ENCODE measurements at regions not wholly inside any gene's neighbourhood (a gene's known extent, or its start where the extent isn't known, plus 50 kb on each side); places are given as distances from the start of the nearest gene placed in this dataset.
"Not testable (repeated sequence)": the region's sequence is repeated elsewhere in the genome, so short reads cannot be mapped to it uniquely, and the experiment has no call there.

DNA sequence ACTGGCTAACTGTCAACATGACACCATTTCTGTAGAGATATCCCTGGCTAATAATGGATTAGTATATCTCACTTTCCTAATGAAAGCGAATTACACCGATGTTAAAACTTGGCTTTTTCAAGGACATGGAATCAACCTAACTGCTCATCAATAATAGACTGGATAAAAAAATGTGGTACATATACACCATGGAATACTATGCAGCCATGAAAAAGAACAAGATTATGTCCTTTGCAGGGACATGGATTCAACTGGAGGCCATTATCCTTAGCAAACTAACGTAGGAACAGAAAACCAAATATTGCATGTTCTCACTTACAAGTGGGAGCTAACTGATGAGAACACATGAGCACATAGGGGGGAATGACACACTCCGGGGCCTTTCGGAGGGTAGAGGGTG is 62.6 kb downstream of the ZIC1 start:
- DNase-seq (ENCODE audit: low read depth in 1 of 2, low spot score in 1 of 2), result no peak

GRCh38 chr3:147472846-147473245 is 63.7 kb downstream of the ZIC1 start:
- no peak for DNase-seq (ENCODE audit: low read depth in 1 of 2, low spot score in 1 of 2)

DNA sequence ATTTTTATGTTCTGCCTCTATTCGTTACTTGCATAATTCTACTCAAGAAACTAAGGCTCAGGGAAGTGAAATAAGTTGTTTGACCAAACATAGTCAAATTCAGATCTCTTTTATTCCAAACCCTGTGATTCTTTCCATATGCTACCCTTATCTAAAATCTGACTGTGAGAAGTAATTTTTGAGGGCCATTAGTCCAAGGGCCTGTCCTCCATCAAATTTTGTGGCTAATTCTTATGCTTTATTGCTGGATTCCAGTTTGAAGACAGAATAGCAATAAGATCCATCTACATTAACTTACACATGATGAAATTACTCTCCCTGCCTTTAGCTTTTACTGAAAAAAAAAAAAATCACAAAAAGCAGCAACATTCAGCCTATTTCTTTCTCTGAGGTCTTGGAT is 74.0 kb downstream of the ZIC1 start:
- no peak for DNase-seq (ENCODE audit: low read depth in 1 of 2, low spot score in 1 of 2)

DNA sequence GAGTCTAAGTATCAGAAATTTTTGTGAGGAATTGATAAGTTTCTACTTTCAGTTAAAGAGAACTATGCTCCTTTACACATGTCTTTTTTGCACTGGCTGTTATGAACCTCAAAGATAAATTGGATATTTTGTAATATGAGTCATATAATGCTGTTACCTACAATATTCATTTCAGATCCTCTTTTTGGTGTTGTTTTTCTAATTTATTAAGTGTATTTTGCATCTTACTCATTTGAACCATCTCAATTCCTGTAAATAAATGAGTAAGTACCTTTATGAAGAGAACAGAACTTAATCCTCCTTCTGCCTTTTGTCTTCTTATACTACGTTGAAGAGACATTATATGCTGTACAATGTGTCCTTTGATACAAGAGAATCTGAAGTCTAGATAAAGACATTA is 74.4 kb downstream of the ZIC1 start:
- DNase-seq (ENCODE audit: low read depth in 1 of 2, low spot score in 1 of 2), result no peak

DNA sequence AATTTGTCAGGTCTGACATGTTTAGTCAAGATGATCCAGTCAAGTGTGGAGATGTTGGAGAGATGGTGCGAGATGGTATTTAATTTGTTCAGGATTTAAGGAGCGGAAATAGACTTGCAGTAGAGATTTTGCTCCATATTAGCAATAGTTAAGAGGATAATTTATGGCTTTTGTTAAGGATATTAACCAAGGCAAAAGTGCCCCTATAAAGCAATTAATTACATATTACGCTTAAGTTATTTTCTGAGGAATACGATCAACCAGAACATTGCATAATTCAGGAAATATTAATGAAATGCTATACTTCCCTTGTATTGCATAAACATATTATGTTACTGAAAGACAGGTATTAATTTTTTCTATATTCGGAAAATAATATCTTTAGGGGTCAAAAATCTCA is 83.9 kb downstream of the ZIC1 start:
- no peak for DNase-seq (ENCODE audit: low read depth in 1 of 2, low spot score in 1 of 2)

- no peak for DNase-seq (ENCODE audit: low read depth in 1 of 2, low spot score in 1 of 2)
Measured at GRCh38 chr3:147493666-147494065, 84.5 kb downstream of the ZIC1 start.

- DNase-seq (ENCODE audit: low read depth in 1 of 2, low spot score in 1 of 2), result no peak
Measured at GRCh38 chr3:147497286-147497685, 88.1 kb downstream of the ZIC1 start.

- DNase-seq (ENCODE audit: low read depth in 1 of 2, low spot score in 1 of 2), result no peak
Measured at GRCh38 chr3:147507638-147508286, 98.6 kb downstream of the ZIC1 start.

DNA sequence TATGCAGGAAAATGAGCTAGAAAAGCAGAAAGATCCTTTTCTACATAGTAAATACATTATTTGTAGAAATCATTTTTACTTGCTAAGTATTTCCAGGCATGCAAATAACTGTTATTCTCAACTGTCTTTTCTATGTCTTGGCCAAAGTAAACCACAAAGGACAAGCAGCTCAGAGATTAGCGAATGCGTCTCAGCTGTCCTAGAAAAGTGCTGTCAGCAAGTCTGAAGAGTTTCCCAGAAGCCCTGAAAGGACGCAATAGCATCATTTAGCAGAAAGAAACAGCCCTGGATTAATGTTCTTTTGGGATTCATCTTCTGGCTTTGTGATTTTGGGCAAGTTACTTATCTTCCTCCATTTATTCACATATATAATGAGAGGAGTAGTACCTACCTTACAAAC is 100.3 kb downstream of the ZIC1 start:
- no peak for DNase-seq (ENCODE audit: low read depth in 1 of 2, low spot score in 1 of 2)

GRCh38 chr3:147513785-147514184 is 104.6 kb downstream of the ZIC1 start:
- no peak for DNase-seq (ENCODE audit: low read depth in 1 of 2, low spot score in 1 of 2)

DNA sequence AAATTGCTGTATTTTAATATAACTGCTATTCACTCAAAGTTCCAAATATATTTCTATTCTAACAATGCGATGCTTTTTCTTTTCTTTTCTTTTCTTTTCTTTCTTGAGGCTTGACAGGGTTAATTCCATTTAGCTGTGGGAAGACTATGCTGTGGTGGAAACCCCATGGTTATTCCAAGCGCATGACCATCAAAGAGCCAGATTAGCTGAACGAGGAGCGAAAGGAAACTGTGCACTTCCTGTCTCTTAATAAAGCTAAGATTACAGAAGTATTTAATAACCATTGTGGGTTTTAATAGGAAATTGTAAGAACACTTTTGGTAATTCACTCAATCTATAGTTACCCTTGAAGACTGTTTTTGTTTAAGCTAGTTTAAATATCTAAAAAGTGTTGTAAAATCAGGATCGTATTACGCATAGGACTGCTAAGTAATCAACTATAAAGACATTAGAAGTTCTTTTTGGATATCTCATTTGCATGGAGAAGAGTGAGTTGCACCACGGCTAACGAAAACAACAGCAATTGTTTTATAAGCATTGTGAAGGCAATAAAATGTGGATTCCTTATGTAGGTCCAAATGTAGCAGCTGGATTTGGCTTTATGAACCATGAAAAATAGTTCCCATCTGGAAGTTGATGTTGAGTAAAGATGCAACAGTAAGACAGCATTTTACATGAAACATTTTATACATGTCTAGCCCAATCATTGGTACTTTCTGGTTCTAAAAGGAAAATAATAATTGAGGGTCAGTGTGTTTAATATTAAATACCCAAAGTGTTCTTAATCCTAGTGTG is 105.4 kb downstream of the ZIC1 start:
- DNase-seq (ENCODE audit: low read depth in 1 of 2, low spot score in 1 of 2), result no peak

DNA sequence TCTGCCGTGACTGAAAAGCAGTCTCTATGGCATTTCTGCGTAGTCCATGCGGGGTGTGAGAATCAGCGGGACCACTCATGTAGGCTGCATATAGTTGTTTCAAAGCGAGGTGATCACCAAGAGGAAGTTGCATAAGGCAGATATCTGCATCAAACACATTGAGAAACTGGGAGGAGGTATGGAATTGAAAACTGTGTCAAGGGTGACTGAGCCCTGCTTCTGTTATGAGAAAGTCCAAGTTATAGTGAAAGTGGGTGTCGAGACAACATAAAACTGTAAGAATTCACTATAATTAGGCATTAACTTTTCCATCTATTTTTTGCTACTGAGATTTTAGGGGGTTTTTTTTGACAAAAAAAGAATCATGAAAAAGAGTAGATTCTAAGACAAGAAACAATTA is 109.3 kb downstream of the ZIC1 start:
- DNase-seq (ENCODE audit: low read depth in 1 of 2, low spot score in 1 of 2), result no peak

- no peak for DNase-seq (ENCODE audit: low read depth in 1 of 2, low spot score in 1 of 2)
Measured at GRCh38 chr3:147521646-147522045, 112.5 kb downstream of the ZIC1 start.

DNA sequence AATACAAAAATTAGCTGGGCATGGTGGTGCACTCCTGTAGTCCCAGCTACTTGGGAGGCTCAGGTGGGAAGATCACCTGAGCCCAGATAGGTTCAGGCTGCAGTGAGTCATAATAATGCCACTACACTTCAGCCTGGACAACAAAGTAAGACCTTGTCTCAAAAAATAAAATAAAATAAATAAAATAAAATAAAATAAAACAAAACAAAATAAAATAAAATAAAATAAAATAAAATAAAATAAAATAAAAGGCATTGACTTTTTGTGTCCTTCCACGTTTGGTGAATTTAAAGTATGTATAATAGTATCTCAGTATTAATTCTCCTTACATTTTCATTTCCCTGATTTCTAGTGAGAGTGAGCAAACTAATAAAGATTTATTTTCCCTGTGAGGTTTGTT is 113.6 kb downstream of the ZIC1 start:
- not testable (repeated sequence) for DNase-seq (ENCODE audit: low read depth in 1 of 2, low spot score in 1 of 2)

DNA sequence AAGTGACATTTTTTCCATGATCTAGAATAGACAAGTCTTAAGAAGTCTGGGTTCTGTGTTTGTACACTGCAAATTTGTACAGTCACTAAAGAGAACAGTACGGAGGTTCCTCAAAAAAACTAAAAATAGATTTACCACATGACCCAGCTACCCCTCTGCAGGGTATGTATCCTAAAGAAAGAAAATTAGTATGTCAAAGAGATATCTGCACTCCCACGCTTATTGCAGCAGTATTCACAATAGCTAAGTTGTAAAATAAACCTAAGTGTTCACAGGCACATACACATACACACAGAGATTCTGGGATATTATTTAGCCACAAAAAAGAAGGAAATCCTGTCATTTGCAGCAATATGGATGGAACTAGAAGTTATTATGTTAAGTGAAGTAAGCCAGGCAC is 120.4 kb downstream of the ZIC1 start:
- DNase-seq (ENCODE audit: low read depth in 1 of 2, low spot score in 1 of 2), result no peak

GRCh38 chr3:147538034-147538433 is 128.9 kb downstream of the ZIC1 start:
- DNase-seq (ENCODE audit: low read depth in 1 of 2, low spot score in 1 of 2), result no peak

DNA sequence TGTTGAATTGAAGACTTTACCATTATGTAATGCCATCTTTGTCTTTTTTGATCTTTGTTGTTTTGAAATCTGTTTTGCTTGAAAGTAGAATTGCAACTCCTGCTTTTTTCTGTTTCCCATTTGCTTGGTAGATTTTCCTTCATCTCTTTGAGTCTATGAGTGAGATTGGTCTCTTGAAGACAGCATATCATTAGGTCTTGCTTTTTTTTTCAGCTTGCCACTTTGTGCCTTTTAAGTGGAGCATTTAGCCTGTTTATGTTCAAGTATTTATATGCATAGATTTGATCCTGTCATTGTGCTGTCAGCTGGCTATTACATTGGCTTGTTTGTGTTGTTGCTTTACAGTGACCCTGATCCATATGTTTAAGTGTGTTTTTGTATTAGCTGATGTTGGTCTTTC is 131.8 kb downstream of the ZIC1 start:
- DNase-seq (ENCODE audit: low read depth in 1 of 2, low spot score in 1 of 2), result no peak

GRCh38 chr3:147544290-147544689 is 135.1 kb downstream of the ZIC1 start:
- DNase-seq (ENCODE audit: low read depth in 1 of 2, low spot score in 1 of 2), result no peak

DNA sequence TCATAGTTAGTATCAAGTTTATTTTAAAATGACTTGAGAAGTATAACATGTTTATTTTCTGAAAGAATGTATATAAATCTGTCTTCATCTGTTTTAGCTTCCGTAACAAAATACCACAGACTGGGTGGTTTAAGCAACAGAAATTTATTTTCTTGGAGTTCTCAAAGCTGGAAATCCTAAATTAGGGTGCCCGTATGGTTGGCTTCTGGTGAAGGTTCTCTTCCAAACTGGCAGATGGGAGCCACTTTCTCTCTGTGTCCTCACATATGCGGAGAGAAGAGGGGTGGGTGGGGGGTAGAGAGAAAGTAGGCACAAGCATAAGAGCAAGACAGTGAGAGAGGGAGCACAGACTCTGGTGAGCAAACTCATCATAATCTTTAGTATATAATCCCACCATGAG is 142.3 kb downstream of the ZIC1 start:
- DNase-seq (ENCODE audit: low read depth in 1 of 2, low spot score in 1 of 2), result no peak

DNA sequence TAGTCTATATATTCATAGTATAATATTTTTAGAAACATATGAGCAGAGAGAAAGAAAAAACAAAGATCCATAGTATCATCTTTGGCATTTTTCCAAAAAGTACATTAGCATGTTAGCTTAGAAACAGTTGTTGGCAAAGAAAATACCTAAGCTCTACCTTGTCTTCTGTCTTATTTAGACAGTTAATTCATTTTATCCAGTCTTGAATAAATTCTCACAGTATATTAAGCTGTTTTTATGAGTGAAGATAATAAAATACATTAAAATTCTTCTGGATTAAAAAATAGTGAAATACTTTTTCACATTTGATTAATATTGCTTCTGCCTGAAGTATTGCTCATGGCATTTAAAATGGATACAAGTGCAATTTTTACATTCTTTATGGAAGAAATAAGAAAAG is 145.2 kb downstream of the ZIC1 start:
- DNase-seq (ENCODE audit: low read depth in 1 of 2, low spot score in 1 of 2), result no peak

DNA sequence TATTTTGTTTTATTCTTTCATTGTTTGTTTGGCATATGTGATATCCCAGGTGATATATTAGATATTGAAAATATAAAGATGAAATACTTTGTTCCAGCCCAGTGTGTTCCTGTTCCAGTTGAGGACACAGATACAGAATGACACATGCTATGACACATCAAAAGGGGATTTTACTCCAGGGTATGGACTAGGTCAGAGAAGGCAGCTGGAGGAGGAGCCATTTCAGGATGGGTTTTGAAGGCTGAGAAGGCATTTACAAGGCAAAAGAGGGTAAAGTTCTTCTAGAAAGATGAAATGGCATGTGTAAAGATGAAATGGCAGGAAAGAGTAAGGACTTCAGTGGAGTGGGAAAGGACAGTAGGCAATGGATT is 163.8 kb downstream of the ZIC1 start:
- DNase-seq (ENCODE audit: low read depth in 1 of 2, low spot score in 1 of 2), result no peak

GRCh38 chr3:147574621-147575020 is 165.5 kb downstream of the ZIC1 start:
- DNase-seq (ENCODE audit: low read depth in 1 of 2, low spot score in 1 of 2), result no peak

DNA sequence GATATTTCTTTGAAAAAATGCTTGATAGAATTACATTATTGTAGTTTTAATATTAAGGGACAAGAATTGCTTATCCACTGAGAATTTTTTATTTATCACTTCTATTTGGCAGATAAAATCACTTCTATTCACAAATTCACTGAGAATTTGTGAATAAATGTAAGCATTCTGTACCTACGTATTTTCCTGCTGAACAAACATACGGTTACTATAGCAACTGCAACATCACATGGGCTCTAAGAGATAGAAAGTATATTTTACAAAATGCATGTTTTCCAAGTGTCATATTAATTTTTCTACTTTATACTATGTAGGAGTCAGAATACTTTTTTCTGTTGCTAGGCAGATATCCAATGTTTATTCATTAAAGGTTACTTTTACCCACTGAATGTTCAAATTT is 166.2 kb downstream of the ZIC1 start:
- no peak for DNase-seq (ENCODE audit: low read depth in 1 of 2, low spot score in 1 of 2)

Measured in activated T-helper 1 cell treated with anti-CD3 and anti-CD28 coated beads, Interleukin-2, amount 50 U/mL, for 16 hours (primary cell).